HG03039 (cell line): ENCODE measurements at regions not wholly inside any gene's neighbourhood (a gene's known extent, or its start where the extent isn't known, plus 50 kb on each side); places are given as distances from the start of the nearest gene placed in this dataset.
"Not testable (repeated sequence)": the region's sequence is repeated elsewhere in the genome, so short reads cannot be mapped to it uniquely, and the experiment has no call there.

Source experiments
- ATAC-seq: cut with Tn5 transposase; IDR thresholded peaks from one replicate; pipeline ENCODE4 v1.9.1; 2021; ENCODE audit warnings: mild to moderate bottlenecking, moderate library complexity; ENCODE audit not compliant: unreplicated experiment

DNA sequence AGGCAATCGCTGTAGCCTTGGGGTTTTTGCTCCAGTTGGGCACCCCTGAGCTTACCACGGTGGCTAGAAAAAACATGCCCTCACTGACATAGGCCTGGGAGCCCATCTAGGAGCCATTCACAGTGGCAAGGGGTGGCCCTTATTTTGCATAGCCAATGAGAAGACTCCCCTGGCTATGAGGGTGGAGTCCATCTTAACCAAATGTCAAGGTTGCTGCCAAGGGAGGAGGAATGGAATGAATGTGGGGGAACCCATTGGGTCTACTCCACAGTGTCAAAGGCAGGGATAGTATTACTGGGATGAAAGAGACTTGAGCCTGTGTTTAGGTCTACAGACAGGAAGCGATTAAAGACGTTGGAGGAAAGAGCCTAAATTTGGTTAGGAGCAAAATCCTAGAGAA is 295.7 kb upstream of the PLGLB2 start:
- ATAC-seq: not testable (repeated sequence)

DNA sequence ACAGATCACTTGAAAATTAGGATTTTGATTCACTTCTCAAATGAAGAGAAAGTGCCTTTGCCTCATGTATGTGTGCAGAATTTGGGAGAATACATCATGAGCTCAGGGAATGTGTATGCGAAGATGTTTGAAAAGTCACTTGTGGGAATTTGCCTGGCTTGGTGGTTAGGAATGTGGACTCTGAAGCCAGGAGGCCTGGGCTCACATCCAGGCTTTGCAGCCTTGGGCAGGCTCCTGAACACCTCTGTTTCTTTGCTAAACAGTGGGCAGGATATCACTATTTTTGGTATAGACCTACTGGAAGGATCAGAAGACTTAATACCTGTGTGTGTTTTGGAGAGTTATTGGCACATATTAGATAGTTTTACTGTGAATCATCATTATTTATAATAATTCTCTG is 295.0 kb upstream of the PLGLB2 start:
- not testable (repeated sequence) for ATAC-seq

DNA sequence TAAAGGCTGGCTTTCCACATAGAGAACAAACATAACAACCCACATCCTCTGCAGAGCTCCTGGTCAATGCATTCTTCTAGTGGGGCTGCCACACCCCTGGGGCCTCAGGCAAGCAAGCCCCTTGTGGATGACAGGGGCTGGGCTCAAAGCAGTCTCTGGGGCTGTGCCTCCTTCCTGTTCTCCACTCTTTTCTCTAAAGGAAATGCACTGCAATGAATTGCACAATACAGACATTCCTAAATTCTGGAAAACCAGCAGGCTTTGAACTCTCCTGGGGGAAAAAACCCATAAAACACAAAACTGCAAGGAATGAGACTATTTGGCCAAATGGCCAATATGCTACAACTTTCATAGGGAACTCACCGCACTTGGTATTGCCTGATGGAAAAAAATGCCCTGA is 293.9 kb upstream of the PLGLB2 start:
- ATAC-seq: not testable (repeated sequence)

DNA sequence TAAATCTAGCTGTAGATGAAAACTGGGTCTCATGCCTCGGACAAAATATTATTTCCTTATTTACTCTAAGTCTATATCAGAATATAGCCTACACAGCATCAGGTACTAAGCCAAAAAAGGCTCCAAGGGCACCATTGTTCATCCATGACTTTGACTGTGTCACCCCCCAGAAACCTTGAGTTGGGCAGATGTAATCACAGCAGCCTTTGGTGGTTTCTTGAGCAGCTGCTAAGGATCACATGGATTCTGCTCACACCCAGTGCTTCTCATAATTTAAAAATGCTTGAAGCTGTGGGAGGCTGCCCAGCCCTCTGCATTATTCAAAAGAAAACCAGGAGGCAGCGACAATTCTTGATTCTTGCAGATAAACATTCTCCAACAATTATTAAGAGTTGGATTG is 293.5 kb upstream of the PLGLB2 start:
- ATAC-seq: not testable (repeated sequence)

DNA sequence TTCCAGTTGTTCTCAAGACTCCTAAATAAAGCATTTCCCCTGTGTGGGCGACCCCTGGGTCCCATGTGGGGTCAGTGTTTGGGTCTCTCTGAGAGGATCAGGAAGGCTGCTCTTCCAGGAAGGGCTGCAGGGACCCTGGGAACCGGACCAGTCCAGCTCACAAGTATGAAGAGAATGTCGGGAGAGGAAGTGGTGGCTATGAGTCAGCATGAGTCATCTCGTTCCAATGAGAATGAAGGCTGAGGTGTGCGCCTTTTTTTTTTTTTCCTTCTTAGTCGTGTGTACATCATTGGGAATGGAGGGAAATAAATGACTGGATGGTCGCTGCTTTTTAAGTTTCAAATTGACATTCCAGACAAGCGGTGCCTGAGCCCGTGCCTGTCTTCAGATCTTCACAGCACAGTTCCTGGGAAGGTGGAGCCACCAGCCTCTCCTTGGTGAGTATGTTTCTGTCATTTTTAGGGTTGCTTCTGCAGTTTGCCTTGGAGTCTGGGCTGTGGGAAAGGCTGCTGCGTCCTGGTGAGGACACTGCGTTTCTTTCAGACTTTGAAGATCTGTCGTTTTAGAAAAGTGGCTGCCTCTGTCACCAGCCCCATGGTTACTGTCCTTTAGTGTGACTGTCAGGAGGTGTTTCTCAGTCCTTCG is 292.6 kb upstream of the PLGLB2 start:
- not testable (repeated sequence) for ATAC-seq

DNA sequence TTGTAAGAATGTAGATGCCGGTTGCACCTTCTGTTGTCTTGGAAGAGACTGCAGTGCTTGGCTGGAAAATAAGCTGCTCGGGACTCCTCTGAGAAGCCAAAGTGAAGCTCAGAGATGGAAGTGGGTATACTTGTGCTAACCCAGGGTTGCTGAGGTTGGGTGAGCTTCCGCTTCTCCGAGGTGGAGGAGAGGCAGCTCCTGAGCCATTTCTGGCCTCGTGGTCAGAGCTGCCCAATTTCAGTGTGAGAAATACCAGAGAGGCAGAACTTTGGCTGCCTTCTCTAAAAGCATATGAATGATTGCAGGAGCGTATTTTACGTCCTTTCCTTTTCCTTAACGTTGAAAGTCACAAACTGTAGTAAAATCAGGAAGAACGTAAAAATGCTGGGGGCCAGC is 292.0 kb upstream of the PLGLB2 start:
- not testable (repeated sequence) for ATAC-seq

DNA sequence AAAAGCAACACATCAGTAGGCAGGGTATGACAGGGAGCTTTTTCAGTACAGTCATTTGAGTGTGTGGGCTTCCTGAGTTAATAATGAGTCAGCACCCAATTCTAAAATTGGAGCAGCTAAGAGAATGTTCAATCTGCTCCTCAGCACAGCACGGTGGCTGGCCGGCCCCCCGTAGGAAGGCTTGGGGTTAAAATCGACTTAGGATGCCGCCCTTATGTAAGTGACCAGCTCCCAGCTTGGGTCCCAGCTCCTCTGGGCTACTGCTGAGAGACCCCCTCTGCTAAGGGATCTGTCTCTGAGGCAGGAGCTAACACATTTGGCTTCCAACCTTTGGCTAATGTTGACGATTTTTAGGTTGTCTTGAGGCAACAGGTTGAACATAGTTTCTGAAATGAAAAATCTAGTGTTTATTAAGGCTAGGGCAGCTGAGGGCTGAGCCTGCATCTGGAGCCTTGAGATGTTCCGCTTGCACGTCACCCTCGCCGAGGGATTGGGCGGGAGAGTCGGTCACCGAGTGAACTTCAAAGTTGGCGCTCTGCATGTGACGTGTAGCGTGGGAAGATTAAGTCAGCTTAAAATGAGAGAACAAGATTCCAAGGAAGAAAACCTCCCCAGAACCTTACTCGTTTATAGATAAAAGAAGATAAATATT is 291.3 kb upstream of the PLGLB2 start:
- ATAC-seq: peak; percentile 50

DNA sequence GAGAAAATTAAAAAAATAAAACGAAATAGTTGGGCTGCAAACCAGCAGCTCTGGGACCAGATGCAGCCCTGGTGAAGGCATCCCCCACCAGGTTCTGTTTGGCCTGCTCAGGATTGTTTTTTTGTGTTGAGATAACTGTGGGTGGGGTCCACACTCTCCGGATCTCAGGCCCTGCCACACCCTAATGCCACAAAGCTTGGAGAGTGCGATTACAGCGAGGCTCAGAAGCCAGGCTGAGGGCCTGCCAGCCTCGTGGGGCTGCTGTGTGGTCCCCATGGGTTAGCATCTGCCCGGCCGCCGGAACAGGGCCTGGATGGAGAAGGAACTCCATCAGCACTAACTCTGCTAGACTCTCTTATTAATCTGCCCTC is 290.8 kb upstream of the PLGLB2 start:
- ATAC-seq: not testable (repeated sequence)

DNA sequence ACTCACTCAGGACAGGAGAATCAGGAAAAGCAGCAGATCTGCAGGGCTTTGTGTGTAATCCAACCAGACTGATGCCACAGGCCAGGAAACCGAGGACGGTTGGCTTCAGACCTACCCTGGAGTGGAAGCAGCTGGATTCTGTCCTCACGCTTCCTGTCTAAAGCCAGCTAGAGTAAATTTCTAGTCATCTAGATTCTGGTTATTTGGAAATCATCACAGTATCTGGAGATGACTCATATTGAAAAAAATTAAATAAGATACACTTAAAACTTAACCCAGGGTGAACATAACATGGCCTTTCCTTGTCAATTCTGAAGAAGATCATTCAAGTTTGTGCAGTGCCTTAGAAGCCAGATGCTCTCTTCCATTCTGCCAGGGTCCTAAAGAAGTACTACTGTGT is 288.9 kb upstream of the PLGLB2 start:
- not testable (repeated sequence) for ATAC-seq

DNA sequence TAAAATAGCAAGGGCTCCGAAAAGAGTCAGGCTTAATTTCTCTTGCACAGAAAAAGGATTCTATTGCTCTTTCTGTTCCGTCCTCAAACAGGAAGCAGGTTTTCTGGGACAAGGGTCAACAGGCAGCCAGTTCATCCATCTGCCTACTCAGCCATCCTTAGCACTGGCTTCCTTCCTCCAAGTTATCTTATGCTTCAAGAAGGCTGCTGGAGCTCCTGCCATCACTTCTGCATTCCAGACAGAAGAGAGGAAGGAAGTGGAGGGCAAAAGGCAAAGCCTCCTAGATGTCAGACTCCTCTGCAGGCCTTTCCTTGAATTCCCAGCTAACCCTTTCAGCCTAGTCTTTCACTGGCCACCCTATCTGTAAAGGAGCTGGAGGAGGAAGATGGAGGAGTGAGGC is 287.8 kb upstream of the PLGLB2 start:
- not testable (repeated sequence) for ATAC-seq

DNA sequence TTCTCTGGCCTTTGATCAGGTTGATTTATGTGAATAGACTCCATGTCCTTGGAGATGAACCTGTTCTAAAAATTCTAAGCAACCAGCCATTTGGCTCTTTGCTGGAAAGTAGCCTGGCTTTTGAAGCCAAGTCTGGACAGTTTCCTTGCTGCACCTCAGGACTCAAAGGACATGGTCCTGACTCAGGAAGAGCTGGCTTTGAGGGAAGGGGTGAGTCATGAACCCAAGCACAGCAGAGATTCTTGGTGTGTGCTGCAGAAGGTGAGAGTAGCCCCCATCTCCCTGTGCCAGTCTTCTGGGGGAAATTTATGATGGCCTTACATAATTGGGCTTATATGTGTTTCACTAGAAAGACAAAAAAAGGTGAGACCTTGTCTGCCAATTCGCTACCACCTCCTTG is 287.2 kb upstream of the PLGLB2 start:
- not testable (repeated sequence) for ATAC-seq

DNA sequence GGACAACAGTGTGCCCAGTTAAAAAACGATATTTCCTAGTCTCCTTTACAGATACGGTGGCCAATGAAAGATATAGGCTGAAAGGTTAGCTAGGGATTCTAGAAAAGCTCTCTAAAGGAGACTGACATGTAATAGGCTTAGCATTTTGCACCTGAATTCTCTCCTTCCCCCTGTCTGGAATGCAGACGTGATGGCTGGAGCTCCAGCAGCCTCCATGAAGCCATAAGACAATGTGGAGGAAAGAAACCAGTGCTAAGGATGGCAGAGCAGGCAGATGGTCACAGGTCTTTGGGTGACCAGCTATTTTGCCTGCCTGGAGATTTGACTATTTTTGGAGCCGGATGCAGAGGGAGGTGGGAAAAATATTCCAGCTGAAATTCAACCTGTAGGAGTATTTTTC is 286.2 kb upstream of the PLGLB2 start:
- not testable (repeated sequence) for ATAC-seq

DNA sequence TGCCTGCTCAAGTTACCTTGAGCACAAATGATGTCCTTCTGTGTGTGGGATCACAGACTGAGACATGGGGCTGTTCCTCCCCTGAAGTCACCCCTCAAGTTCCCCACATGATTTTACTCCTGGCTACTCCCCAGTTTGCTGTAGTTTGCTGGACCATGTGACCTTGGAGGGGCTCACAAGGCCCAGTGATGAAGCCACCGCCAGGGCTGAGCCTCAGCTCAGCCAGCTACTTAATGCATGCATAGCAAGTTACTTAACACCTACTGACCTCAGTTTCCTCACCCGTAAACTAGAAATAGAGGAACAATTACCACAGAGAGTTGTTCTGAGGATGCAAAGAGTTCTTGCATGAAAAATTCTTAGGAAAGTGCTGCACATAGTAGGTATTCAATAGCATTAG is 283.7 kb upstream of the PLGLB2 start:
- not testable (repeated sequence) for ATAC-seq

DNA sequence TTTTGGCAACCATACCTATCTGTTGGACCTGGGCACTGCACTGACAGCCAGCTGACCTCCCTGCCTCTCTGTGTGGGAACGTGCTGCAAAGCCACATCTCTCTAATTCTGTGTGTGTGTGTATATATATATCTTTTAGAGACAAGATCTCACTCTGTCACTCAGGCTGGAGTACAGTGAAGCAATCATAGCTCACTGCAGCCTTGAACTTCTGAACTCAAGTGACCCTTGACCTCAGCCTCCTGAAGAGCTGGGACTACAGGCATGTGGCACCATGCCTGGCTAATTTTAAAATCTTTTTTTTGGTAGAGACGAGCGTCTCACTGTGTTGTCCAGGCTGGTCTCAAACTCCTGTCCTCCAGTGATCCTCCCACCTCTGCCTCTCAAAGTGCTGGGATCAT is 282.2 kb upstream of the PLGLB2 start:
- not testable (repeated sequence) for ATAC-seq

DNA sequence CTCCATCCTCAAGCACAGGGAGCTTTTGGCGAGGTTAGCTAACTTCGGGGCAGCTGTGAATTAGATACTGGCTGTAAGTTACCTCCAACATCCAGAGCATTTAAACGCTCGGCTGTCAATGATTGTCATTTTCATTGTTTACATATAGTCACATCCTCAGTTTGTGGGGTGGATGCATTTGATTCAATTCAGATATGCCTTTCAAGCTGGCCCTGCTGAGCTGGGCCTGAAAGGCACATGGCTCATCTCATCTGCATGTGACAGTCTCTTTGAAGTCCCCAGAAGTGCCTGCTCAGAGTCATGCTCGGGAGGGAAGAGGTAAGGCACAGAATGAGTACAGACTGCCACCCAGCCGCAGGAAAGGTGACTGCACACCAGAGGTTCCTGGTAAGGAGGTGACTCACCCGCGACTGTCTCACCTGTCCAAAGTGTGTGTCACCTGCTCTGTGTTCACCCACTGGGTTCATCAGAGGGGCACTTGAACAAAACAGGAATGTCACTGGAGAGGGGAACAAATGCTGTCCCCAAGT is 281.2 kb upstream of the PLGLB2 start:
- peak; percentile 45 for ATAC-seq

DNA sequence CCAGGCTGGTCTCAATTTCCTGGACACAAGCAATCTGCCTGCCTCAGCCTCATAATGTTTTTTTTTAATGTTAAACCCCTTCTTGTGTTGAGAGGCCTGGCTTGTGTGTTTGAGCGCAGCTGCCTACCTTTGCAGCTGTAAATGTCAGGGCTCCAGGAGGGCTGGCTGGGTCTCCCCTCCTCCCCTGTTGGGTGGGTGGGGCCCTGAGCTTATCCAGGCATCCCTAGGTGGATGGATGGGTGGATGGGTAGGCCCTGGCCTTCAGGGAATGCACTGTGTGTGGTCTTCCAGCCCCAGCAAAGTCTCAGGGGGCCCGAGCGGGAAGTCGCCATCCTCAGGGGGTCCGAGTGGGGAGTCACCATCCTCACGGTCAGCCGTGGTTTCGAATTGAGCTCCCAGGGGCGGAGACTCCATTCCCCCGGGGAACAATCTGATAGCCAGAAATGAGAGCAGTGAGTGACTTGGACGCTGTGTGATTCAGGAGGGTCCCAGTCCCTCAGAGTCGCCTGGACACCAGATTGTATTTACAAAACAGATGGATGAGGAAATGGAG is 279.4 kb upstream of the PLGLB2 start:
- ATAC-seq: not testable (repeated sequence)

DNA sequence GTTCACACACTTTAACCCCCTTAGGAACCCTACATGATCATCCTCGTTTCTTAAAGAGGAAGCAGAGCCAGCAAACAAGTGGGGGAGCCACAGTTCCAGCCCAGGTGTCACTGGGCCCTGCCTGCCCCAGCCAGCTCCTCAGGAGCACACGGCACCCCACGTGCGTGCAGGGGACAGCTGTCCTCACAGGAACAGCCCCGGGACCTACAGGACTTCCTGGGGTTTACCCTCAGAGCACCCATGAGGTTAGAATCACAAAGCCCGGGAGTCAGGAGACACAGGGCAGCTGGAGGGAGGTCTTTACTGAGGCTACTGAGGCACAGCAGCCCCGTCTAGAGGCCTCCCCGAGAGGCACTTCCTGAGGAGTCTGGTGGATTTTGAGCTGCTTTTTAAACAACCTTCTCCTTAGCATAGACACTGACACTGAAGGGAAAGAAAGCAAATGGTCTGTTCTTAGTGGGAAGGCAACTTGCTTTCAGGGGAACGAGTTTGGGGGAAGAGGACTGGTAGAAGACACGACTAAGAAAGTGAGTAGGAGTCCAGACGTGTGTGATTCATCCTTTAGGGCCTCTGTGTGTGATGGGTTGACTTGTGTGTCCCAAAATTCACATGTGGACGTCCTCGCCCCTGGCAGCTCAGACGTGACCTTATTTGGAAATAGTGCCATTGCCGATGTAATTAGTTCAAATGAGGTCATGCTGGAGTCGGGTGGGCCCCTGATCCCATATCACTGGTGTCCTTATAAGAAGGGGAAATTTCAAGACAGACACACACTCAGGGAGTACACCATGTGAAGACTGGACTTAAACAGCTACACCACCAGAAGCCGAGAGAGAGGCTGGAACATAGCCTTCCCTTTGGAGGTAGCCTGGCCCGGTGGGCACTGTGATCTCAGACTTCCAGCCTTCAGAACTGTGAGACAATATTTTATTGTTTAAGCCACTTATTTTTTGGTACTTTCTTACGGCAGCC is 278.4 kb upstream of the PLGLB2 start:
- ATAC-seq: peak; percentile 30

DNA sequence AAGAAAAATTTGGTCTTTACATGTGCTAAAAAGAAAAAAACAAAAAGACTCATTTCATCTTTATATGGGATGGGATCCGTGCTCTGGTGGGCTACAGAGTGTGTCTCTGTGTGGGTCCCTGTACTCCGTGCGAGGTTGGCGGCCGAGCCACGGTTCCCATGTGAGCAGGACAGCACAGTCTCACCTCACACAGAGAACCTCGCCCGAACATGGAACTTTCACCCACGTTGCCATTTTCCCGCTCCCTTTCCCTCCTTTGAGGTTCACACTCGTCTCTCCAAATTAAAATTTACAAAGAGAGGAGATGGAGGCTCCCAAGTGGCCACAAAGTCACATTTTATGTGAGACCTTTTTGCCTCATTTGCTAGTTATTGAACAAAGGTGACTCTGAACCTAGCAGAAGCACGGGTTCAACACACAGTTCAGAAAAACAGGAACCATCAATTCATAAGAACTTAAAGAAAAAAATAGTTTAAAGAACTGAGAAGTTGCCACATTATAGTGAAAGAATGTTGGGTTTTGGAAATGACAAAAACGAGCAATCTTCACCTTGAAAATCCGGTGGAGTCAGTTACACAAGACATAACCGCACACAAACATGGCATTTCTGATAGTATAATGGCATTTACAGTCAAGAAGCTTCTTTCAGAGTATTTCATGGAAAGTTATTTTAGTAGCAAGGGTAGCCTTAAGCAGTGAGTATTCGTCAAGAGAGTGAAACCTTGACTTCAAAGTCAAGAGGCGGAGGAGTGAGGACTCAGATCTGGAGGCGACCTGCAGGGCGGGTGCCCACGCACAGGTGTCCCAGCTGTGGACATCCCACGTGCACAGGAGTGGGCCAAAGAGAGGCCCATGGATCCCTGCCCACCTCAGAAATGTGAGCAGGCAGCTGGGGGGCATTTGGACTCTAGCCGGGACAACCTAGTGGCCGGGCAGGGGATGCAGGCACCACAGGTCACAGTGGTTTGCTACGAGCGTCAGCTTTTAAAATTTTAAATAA is 277.2 kb upstream of the PLGLB2 start:
- ATAC-seq: peak; percentile 36

DNA sequence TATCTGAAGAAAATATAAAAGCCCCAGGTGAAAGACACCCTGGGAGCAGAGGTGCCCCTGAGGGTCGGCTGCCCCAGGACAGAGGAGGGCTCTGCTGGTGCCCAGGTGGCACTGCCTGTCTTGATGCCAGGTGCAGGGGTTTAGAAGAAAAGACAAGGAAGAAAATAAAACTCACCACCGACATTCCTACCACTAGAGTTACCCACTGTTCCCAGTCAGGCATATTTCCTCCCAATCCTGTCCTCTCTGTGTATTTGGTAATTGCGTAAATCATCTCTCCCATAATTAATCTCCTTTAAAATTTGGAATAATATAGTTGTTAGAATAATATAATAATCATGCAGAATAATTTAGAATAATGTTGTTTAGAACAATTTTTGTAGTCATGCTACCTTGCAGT is 276.4 kb upstream of the PLGLB2 start:
- not testable (repeated sequence) for ATAC-seq
